Uterus (tissue), 3 donors: ENCODE measurements at regions not wholly inside any gene's neighbourhood (a gene's known extent, or its start where the extent isn't known, plus 50 kb on each side); places are given as distances from the start of the nearest gene placed in this dataset.

Experiments used
- DNase-seq, 2 donors: peaks; one replicate each; pipeline ENCODE4 v3.0.0-alpha.2; 2019 to 2020
- H3K27ac ChIP-seq, 2 donors: fragments of 200-600 bp; sonication (generic); 1 replicate in 1 of 2; 2 replicates in 1 of 2; pipeline ENCODE4 v1.5.1; 2016 to 2018
- H3K27me3 ChIP-seq, 2 donors: fragments of 200-600 bp; sonication (generic); one replicate each; pipeline ENCODE4 v1.5.1; 2018 to 2019; ENCODE audit warnings: control low read depth in 1 of 2
- H3K36me3 ChIP-seq, 2 donors: fragments of 200-600 bp; sonication (generic); one replicate each; pipeline ENCODE4 v1.5.1; 2019; ENCODE audit warnings: control low read depth in 1 of 2
- H3K4me1 ChIP-seq, 2 donors: fragments of 200-600 bp; sonication (generic); one replicate each; pipeline ENCODE4 v1.5.1; 2018 to 2019; ENCODE audit warnings: control low read depth in 1 of 2
- H3K4me3 ChIP-seq, 2 donors: fragments of 200-600 bp; sonication (generic); 1 replicate in 1 of 2; 2 replicates in 1 of 2; pipeline ENCODE4 v1.5.1; 2018 to 2019; ENCODE audit warnings: mild to moderate bottlenecking in 1 of 2
- H3K9me3 ChIP-seq, 2 donors: fragments of 200-600 bp; sonication (generic); one replicate each; pipeline ENCODE4 v1.5.1; 2019; ENCODE audit warnings: control low read depth in 1 of 2
- POLR2A ChIP-seq, 2 donors: fragments of 450-650 bp; IDR thresholded peaks; one replicate each; pipeline ENCODE4 v1.6.1; 2016; ENCODE audit warnings: antibody characterized with exemption in 2 of 2, mild to moderate bottlenecking in 1 of 2, moderate library complexity in 1 of 2
- intact Hi-C: fragments of 100-400 bp; cut with DNase I; formaldehyde crosslinking; loops from one replicate; pipeline ENCODE4 v1.15.1; 2023; ENCODE audit warnings: low total_unique reads
- TF ChIP-seq, protein P1 (sequence below), 4 experiments: fragments of 200-600 bp in 2 of 4; fragments of 450-650 bp in 2 of 4; sonication (generic) in 2 of 4; IDR thresholded peaks; one replicate each; pipeline ENCODE4 v1.5.1; 2016 to 2019; ENCODE audit warnings: antibody characterized with exemption in 4 of 4, mild to moderate bottlenecking in 2 of 4, moderate library complexity in 1 of 4
- donor health status: DM: yes; HTN: yes; CAD: no.

DNA sequence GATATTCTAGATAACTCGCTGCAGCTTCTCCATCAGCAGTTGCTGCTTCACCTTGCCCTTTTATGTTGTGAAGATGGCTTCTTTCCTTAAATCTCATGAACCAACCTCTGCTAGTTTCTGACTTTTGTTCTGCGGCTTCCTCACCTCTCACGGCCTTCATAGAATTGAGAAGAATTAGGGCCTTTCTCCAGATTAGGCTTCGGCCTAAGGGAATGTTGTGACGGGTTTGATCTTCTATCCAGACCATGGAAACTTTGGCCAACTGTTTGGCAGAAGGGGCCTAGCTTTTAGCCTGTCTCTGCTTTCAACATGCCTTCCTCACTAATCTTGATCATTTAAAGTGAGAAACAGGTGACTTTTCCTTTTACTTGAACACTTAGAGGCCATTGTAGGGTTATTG, 199.9 kb downstream of the CYP26B1 start:
- TF ChIP-seq POLR2A (IDR thresholded peaks at IDR 0.05), result no peak
- TF ChIP-seq, protein P1, sequence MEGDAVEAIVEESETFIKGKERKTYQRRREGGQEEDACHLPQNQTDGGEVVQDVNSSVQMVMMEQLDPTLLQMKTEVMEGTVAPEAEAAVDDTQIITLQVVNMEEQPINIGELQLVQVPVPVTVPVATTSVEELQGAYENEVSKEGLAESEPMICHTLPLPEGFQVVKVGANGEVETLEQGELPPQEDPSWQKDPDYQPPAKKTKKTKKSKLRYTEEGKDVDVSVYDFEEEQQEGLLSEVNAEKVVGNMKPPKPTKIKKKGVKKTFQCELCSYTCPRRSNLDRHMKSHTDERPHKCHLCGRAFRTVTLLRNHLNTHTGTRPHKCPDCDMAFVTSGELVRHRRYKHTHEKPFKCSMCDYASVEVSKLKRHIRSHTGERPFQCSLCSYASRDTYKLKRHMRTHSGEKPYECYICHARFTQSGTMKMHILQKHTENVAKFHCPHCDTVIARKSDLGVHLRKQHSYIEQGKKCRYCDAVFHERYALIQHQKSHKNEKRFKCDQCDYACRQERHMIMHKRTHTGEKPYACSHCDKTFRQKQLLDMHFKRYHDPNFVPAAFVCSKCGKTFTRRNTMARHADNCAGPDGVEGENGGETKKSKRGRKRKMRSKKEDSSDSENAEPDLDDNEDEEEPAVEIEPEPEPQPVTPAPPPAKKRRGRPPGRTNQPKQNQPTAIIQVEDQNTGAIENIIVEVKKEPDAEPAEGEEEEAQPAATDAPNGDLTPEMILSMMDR (IDR thresholded peaks at IDR 0.05), result no peak
- H3K4me3 ChIP-seq, result no peak overlapping the region

GRCh38 chr2:71945603-71945959, 202.1 kb downstream of the CYP26B1 start:
- no peak for DNase-seq
- H3K4me3 ChIP-seq, result no peak overlapping the region
- peak overlapping the region in 1 of 2 donors; percentile 42 for H3K27ac ChIP-seq
- TF ChIP-seq, protein P1 (IDR thresholded peaks at IDR 0.05), result no peak
- no peak for TF ChIP-seq POLR2A (IDR thresholded peaks at IDR 0.05)
- intact Hi-C loops, result no loop called here
- no peaks in the 10 kb centered on the region for H3K36me3 ChIP-seq
- no peaks in the 10 kb centered on the region for H3K9me3 ChIP-seq
- H3K27me3 ChIP-seq, result no peaks in the 10 kb centered on the region
- no peaks in the 10 kb centered on the region for H3K4me1 ChIP-seq

More for the DNA sequence above, 199.9 kb downstream of the CYP26B1 start:
- no peak overlapping the region for H3K27ac ChIP-seq
- H3K36me3 ChIP-seq, result no peaks in the 10 kb centered on the region
- intact Hi-C loops, result no loop called here
- H3K9me3 ChIP-seq, result no peaks in the 10 kb centered on the region
- H3K27me3 ChIP-seq, result no peaks in the 10 kb centered on the region
- no peaks in the 10 kb centered on the region for H3K4me1 ChIP-seq
- DNase-seq, result no peak

DNA sequence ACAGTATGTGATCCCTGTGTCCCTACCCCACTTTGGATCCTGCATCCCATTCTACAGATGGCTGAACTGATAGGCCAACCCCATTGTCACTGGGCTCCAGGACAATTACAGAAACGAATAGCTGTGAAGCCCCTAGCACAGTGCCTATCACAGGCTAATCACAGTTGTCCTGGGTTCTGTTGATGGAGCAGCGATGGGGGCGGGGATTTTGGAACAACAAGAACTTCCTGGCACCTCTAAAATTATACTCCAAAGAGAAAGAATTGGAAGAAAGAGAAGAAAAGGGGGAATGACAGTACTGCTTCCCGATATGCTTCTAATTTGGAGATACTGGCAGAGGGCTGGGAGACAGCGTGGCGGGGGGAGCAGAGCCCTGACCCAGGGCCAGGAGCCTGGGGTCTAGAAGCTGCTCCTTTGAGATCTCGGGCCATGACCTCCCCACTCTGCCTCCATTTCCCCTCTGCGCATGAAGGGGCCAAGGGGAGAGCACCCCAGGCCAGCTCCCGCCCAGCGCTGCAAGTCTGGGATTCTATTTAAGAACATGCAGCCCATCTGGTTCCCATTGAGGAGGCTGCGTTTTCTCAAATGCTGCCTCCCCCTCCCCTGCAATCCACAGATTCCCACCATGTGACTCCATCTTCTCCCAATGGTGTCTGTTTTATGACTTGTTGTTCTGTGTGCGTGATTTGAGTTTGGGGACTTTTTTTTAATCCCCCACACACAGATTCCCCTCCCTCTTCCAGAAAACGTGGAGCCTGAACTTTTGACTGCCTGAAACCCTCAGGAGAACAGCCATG, 202.7 kb downstream of the CYP26B1 start:
- no peak for DNase-seq
- TF ChIP-seq POLR2A (IDR thresholded peaks at IDR 0.05), result no peak
- TF ChIP-seq, protein P1 (IDR thresholded peaks at IDR 0.05), result no peak
- H3K9me3 ChIP-seq, result no peaks in the 10 kb centered on the region
- peaks cover 0 to 4% of the 10 kb centered on the region in 2 donors for H3K4me1 ChIP-seq
- peak overlapping the region in 1 of 2 donors; percentile 42 for H3K27ac ChIP-seq
- no peaks in the 10 kb centered on the region for H3K36me3 ChIP-seq
- H3K27me3 ChIP-seq, result no peaks in the 10 kb centered on the region
- intact Hi-C loops, result no loop called here
- H3K4me3 ChIP-seq, result no peak overlapping the region

DNA sequence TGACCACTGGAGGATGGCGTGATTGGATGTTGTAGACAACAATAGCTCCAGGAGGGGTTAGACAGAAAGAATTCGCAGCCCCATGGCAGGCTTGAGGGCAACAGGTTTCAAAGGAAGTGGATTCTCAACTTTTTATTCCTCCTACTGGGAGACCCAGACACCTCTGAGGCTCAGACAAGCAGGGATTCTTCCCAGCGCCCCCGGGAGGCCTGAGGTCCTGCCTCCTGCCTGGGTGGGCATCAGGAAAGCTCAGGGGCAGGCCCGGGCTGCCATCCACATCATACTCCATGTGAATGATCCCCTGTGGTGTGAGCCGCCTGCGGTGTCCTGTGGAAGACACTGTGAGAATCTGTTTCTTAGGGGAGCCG, 203.5 kb downstream of the CYP26B1 start:
- H3K27ac ChIP-seq, result peak overlapping the region in 1 of 2 donors; percentile 42

More for the DNA sequence above, 203.5 kb downstream of the CYP26B1 start:
- intact Hi-C loops, result no loop called here
- TF ChIP-seq, protein P1 (IDR thresholded peaks at IDR 0.05), result no peak
- TF ChIP-seq POLR2A (IDR thresholded peaks at IDR 0.05), result no peak
- no peaks in the 10 kb centered on the region for H3K9me3 ChIP-seq
- no peak for DNase-seq
- H3K4me1 ChIP-seq, result peaks cover 0 to 11% of the 10 kb centered on the region in 2 donors
- H3K36me3 ChIP-seq, result no peaks in the 10 kb centered on the region
- no peaks in the 10 kb centered on the region for H3K27me3 ChIP-seq
- no peak overlapping the region for H3K4me3 ChIP-seq
